SK-N-SH treated with all-trans-retinoic acid at 6 μM for 48 hours (cell line): ENCODE measurements at regions not wholly inside any gene's neighbourhood (a gene's known extent, or its start where the extent isn't known, plus 50 kb on each side); places are given as distances from the start of the nearest gene placed in this dataset.

Source experiments
- ATAC-seq: fragments of 200-7000 bp; cut with Tn5 transposase; 3 replicates; pipeline ENCODE4 v1.9.1; 2020; ENCODE audit warnings: mild to moderate bottlenecking, moderate library complexity
- ARNTL ChIP-seq: fragments of 450-650 bp; formaldehyde crosslinking; IDR thresholded peaks from 2 replicates; pipeline ENCODE4 v1.5.0; 2020; ENCODE audit warnings: low read depth, mild to moderate bottlenecking, moderate library complexity, borderline replicate concordance
- BACH2 ChIP-seq: fragments of 250-450 bp; sonication (Bioruptor Pico); IDR thresholded peaks from 2 replicates; pipeline ENCODE4 v1.9.0; 2021; ENCODE audit warnings: mild to moderate bottlenecking, borderline replicate concordance
- CSDC2 ChIP-seq: fragments of 250-450 bp; sonication (Bioruptor Pico); IDR thresholded peaks from 2 replicates; pipeline ENCODE4 v1.5.0; 2020; ENCODE audit warnings: mild to moderate bottlenecking, moderate library complexity
- ESRRG ChIP-seq: fragments of 250-450 bp; sonication (Bioruptor Pico); IDR thresholded peaks from 2 replicates; pipeline ENCODE4 v1.6.1; 2021; ENCODE audit warnings: mild to moderate bottlenecking
- GLIS3 ChIP-seq: fragments of 250-450 bp; sonication (Bioruptor Pico); IDR thresholded peaks from 2 replicates; pipeline ENCODE4 v1.5.0; 2020; ENCODE audit warnings: mild to moderate bottlenecking, moderate library complexity
- ISL1 ChIP-seq: fragments of 250-450 bp; sonication (Bioruptor Pico); IDR thresholded peaks from 2 replicates; pipeline ENCODE4 v2.1.2; 2022; ENCODE audit warnings: mild to moderate bottlenecking, moderate library complexity
- OSR1 ChIP-seq: fragments of 250-450 bp; sonication (Bioruptor Pico); IDR thresholded peaks from 2 replicates; pipeline ENCODE4 v1.8.0; 2022; ENCODE audit warnings: moderate library complexity, mild to moderate bottlenecking, inconsistent platforms
- PATZ1 ChIP-seq: fragments of 250-450 bp; sonication (Bioruptor Pico); IDR thresholded peaks from 2 replicates; pipeline ENCODE4 v1.8.0; 2020; ENCODE audit warnings: mild to moderate bottlenecking, moderate library complexity, borderline replicate concordance
- PPARA ChIP-seq: fragments of 250-450 bp; sonication (Bioruptor Pico); IDR thresholded peaks from 2 replicates; pipeline ENCODE4 v1.5.0; 2020; ENCODE audit warnings: mild to moderate bottlenecking, borderline replicate concordance
- RARB ChIP-seq: fragments of 250-450 bp; sonication (Bioruptor Pico); IDR thresholded peaks from 2 replicates; pipeline ENCODE4 v1.8.0; 2021; ENCODE audit warnings: mild to moderate bottlenecking, moderate library complexity
- SNAI2 ChIP-seq: fragments of 250-450 bp; sonication (Bioruptor Pico); IDR thresholded peaks from 2 replicates; pipeline ENCODE4 v1.5.0; 2020; ENCODE audit warnings: mild to moderate bottlenecking, moderate library complexity
- TOX ChIP-seq: fragments of 250-450 bp; sonication (Bioruptor Pico); IDR thresholded peaks from 2 replicates; pipeline ENCODE4 v1.8.0; 2021; ENCODE audit warnings: mild to moderate bottlenecking, moderate library complexity, borderline replicate concordance
- ZC3H10 ChIP-seq: fragments of 250-450 bp; sonication (Bioruptor Pico); IDR thresholded peaks from 2 replicates; pipeline ENCODE4 v1.5.1; 2021; ENCODE audit warnings: mild to moderate bottlenecking, moderate library complexity
- ZFP3 ChIP-seq: fragments of 250-450 bp; sonication (Bioruptor Pico); IDR thresholded peaks from 2 replicates; pipeline ENCODE4 v1.5.0; 2020; ENCODE audit warnings: mild to moderate bottlenecking, moderate library complexity
- ZFP30 ChIP-seq: fragments of 450-650 bp; formaldehyde crosslinking; IDR thresholded peaks from 2 replicates; pipeline ENCODE4 v1.5.0; 2022; ENCODE audit warnings: mild to moderate bottlenecking, moderate library complexity
- ZNF565 ChIP-seq: fragments of 450-650 bp; formaldehyde crosslinking; conservative IDR thresholded peaks from 2 replicates; pipeline ENCODE4 v1.5.0; 2020; ENCODE audit warnings: low read depth, mild to moderate bottlenecking, moderate library complexity
- ZNF70 ChIP-seq: fragments of 450-650 bp; formaldehyde crosslinking; IDR thresholded peaks from 2 replicates; pipeline ENCODE4 v1.5.0; 2020; ENCODE audit warnings: mild to moderate bottlenecking, moderate library complexity
- ZNF8 ChIP-seq: fragments of 450-650 bp; formaldehyde crosslinking; IDR thresholded peaks from 2 replicates; pipeline ENCODE4 v1.5.0; 2020; ENCODE audit warnings: mild to moderate bottlenecking, moderate library complexity
- TF ChIP-seq, protein P1 (sequence below): fragments of 250-450 bp; sonication (Bioruptor Pico); IDR thresholded peaks from 2 replicates; pipeline ENCODE4 v1.5.1; 2020; ENCODE audit warnings: low read depth, mild to moderate bottlenecking, moderate library complexity
- TF ChIP-seq, protein P2 (sequence below): fragments of 250-450 bp; sonication (Bioruptor Pico); IDR thresholded peaks from 2 replicates; pipeline ENCODE4 v1.5.1; 2021; ENCODE audit warnings: mild to moderate bottlenecking, moderate library complexity
- TF ChIP-seq, protein P3 (sequence below): fragments of 250-450 bp; sonication (Bioruptor Pico); IDR thresholded peaks from 2 replicates; pipeline ENCODE4 v1.8.0; 2021; ENCODE audit warnings: low read depth, mild to moderate bottlenecking, moderate library complexity, borderline replicate concordance

GRCh38 chr4:81549984-81550383 lies 78.3 kb upstream of the RASGEF1B start (continued):
- TF ChIP-seq ZC3H10: no peak
- TF ChIP-seq ZFP30 (CRISPR knock-in tag): no peak
- TF ChIP-seq, protein P1, sequence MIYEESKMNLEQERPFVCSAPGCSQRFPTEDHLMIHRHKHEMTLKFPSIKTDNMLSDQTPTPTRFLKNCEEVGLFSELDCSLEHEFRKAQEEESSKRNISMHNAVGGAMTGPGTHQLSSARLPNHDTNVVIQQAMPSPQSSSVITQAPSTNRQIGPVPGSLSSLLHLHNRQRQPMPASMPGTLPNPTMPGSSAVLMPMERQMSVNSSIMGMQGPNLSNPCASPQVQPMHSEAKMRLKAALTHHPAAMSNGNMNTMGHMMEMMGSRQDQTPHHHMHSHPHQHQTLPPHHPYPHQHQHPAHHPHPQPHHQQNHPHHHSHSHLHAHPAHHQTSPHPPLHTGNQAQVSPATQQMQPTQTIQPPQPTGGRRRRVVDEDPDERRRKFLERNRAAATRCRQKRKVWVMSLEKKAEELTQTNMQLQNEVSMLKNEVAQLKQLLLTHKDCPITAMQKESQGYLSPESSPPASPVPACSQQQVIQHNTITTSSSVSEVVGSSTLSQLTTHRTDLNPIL (CRISPR knock-in tag): no peak
- TF ChIP-seq OSR1: no peak
- TF ChIP-seq ZNF8 (CRISPR knock-in tag): no peak
- TF ChIP-seq ARNTL (CRISPR knock-in tag): no peak

DNA sequence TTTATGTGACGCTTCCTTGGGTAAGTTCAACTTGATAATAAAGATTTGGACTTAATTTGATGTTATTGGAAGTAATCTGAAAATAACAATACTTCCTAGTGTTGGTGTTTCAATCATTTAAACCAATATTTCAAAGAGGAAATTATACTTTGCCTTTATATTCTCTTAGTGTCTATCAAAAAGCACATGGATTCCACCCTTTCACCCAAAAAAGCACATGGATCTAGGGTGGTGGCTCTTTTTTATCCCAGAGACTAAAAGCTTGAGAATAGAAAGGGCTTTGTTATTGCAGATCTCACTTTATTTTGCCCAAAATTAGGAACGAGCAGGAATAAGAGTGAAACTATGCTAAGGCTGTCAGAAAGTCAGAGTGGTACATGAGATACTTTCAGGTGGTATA lies 75.1 kb upstream of the RASGEF1B start:
- TF ChIP-seq OSR1 (no peak), BACH2 (CRISPR knock-in tag) (no peak), ZFP30 (CRISPR knock-in tag) (no peak), ZNF70 (CRISPR knock-in tag) (no peak), PPARA (CRISPR knock-in tag) (no peak), CSDC2 (CRISPR knock-in tag) (no peak), PATZ1 (no peak), ZFP3 (no peak), ZC3H10 (no peak), RARB (CRISPR knock-in tag) (no peak), ZNF8 (CRISPR knock-in tag) (no peak)
- TF ChIP-seq, protein P1 (CRISPR knock-in tag): no peak
- TF ChIP-seq, protein P2, sequence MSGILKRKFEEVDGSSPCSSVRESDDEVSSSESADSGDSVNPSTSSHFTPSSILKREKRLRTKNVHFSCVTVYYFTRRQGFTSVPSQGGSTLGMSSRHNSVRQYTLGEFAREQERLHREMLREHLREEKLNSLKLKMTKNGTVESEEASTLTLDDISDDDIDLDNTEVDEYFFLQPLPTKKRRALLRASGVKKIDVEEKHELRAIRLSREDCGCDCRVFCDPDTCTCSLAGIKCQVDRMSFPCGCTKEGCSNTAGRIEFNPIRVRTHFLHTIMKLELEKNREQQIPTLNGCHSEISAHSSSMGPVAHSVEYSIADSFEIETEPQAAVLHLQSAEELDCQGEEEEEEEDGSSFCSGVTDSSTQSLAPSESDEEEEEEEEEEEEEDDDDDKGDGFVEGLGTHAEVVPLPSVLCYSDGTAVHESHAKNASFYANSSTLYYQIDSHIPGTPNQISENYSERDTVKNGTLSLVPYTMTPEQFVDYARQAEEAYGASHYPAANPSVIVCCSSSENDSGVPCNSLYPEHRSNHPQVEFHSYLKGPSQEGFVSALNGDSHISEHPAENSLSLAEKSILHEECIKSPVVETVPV (CRISPR knock-in tag): no peak
- TF ChIP-seq, protein P3, sequence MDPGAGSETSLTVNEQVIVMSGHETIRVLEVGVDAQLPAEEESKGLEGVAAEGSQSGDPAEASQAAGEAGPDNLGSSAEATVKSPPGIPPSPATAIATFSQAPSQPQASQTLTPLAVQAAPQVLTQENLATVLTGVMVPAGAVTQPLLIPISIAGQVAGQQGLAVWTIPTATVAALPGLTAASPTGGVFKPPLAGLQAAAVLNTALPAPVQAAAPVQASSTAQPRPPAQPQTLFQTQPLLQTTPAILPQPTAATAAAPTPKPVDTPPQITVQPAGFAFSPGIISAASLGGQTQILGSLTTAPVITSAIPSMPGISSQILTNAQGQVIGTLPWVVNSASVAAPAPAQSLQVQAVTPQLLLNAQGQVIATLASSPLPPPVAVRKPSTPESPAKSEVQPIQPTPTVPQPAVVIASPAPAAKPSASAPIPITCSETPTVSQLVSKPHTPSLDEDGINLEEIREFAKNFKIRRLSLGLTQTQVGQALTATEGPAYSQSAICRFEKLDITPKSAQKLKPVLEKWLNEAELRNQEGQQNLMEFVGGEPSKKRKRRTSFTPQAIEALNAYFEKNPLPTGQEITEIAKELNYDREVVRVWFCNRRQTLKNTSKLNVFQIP (CRISPR knock-in tag): no peak
- ATAC-seq: no peak

DNA sequence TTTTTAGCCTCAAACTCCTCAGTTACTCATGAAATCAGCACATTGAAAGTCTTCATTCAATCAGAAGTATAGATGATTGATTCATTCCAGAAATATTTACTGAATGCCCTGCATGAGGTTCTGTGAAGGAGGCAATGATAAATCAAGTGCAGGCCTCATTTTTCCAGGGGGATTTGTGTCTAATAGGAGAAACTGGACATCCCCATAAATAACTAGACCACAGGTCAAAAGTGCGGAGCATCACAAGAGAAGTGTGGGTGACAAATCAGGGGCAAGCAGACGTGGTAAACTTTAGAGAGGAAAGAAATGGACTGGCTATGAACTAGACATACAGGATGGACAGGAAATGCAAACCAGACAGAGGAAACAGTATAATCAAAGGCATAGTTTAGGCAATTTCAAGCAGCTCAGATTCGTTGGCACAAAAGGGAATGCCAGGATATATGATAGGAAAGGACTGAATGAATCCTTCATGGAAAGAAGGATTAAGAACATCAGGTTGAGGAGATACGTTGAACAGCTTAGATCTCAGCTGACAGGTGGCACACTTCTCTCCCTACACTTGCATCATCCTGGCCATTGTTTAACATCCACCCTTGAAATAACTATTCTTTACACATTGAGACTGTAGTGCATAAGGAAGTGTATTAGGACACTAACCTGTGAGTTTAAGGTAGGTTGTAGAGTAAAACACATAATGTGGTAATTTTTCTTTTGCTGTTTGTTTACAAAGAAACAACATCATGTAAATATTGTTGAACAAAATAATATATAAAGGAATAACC lies 69.6 kb upstream of the RASGEF1B start:
- no peak for TF ChIP-seq ZFP30 (CRISPR knock-in tag)
- TF ChIP-seq ZC3H10: no peak
- no peak for TF ChIP-seq SNAI2
- no peak for TF ChIP-seq ESRRG (CRISPR knock-in tag)
- TF ChIP-seq ISL1 (CRISPR knock-in tag): no peak
- no peak for TF ChIP-seq TOX (CRISPR knock-in tag)
- TF ChIP-seq, protein P2 (CRISPR knock-in tag): no peak
- TF ChIP-seq ZNF565 (CRISPR knock-in tag): no peak
- TF ChIP-seq PATZ1: no peak
- TF ChIP-seq PPARA (CRISPR knock-in tag): no peak
- no peak for TF ChIP-seq ZFP3
- no peak for TF ChIP-seq GLIS3 (CRISPR knock-in tag)
- TF ChIP-seq, protein P1 (CRISPR knock-in tag): no peak
- TF ChIP-seq RARB (CRISPR knock-in tag): no peak
- TF ChIP-seq, protein P3 (CRISPR knock-in tag): no peak
- TF ChIP-seq ZNF70 (CRISPR knock-in tag): no peak
- no peak for TF ChIP-seq BACH2 (CRISPR knock-in tag)
- TF ChIP-seq OSR1: no peak
- ATAC-seq: no peak
